ENCODE measurements at regions not wholly inside any gene's neighbourhood (a gene's known extent, or its start where the extent isn't known, plus 50 kb on each side); places are given as distances from the start of the nearest gene placed in this dataset.

- no peak for DNase-seq (ENCODE audit: low read depth)
Measured at GRCh38 chr3:176714034-176714433, 483.2 kb downstream of the TBL1XR1 start.

- no peak for DNase-seq (ENCODE audit: low read depth)
Measured at GRCh38 chr3:176712191-176712590, 485.1 kb downstream of the TBL1XR1 start.

GRCh38 chr3:176699288-176699687, 498.0 kb downstream of the TBL1XR1 start:
- DNase-seq (ENCODE audit: low read depth), result no peak

- no peak for DNase-seq (ENCODE audit: low read depth)
Measured at GRCh38 chr3:176697284-176697889, 499.9 kb downstream of the TBL1XR1 start.

GRCh38 chr3:176696816-176697215, 500.5 kb downstream of the TBL1XR1 start:
- DNase-seq (ENCODE audit: low read depth), result no peak

- DNase-seq (ENCODE audit: low read depth), result no peak
Measured at GRCh38 chr3:176692966-176693785, 504.1 kb downstream of the TBL1XR1 start.

GRCh38 chr3:176692199-176692965, 504.9 kb downstream of the TBL1XR1 start:
- DNase-seq (ENCODE audit: low read depth), result no peak

- DNase-seq (ENCODE audit: low read depth), result no peak
Measured at GRCh38 chr3:176690083-176690869, 507.0 kb downstream of the TBL1XR1 start.

GRCh38 chr3:176687754-176688153, 509.5 kb downstream of the TBL1XR1 start:
- no peak for DNase-seq (ENCODE audit: low read depth)

- DNase-seq (ENCODE audit: low read depth), result no peak
Measured at GRCh38 chr3:176683382-176683781, 513.9 kb downstream of the TBL1XR1 start.

- no peak for DNase-seq (ENCODE audit: low read depth)
Measured at GRCh38 chr3:176663837-176664831, 533.1 kb downstream of the TBL1XR1 start.

- no peak for DNase-seq (ENCODE audit: low read depth)
Measured at GRCh38 chr3:176663387-176663786, 533.9 kb downstream of the TBL1XR1 start.

GRCh38 chr3:176661432-176661964, 535.8 kb downstream of the TBL1XR1 start:
- DNase-seq (ENCODE audit: low read depth), result no peak

- no peak for DNase-seq (ENCODE audit: low read depth)
Measured at GRCh38 chr3:176655404-176656094, 541.7 kb downstream of the TBL1XR1 start.

GRCh38 chr3:176651622-176652021, 545.7 kb downstream of the TBL1XR1 start:
- no peak for DNase-seq (ENCODE audit: low read depth)

- DNase-seq (ENCODE audit: low read depth), result no peak
Measured at GRCh38 chr3:176650478-176650877, 546.8 kb downstream of the TBL1XR1 start.

GRCh38 chr3:176647987-176648386, 549.3 kb downstream of the TBL1XR1 start:
- no peak for DNase-seq (ENCODE audit: low read depth)

- no peak for DNase-seq (ENCODE audit: low read depth)
Measured at GRCh38 chr3:176633511-176633910, 563.8 kb downstream of the TBL1XR1 start.

GRCh38 chr3:176632925-176633324, 564.4 kb downstream of the TBL1XR1 start:
- no peak for DNase-seq (ENCODE audit: low read depth)

GRCh38 chr3:176631165-176631564, 566.1 kb downstream of the TBL1XR1 start:
- DNase-seq (ENCODE audit: low read depth), result no peak
